Smooth muscle cell (in vitro differentiated cells): ENCODE measurements at regions not wholly inside any gene's neighbourhood (a gene's known extent, or its start where the extent isn't known, plus 50 kb on each side); places are given as distances from the start of the nearest gene placed in this dataset.

Experiments
- DNase-seq: peaks from one replicate; lab custom pipeline; 2025; ENCODE audit not compliant: unreplicated experiment; lab: John Stamatoyannopoulos, UW
- H2AFZ ChIP-seq: fragments of 200-600 bp; sonication (generic); 2 replicates; pipeline ENCODE4 v1.6.0; 2016; ENCODE audit warnings: antibody characterized with exemption, low read depth, mild to moderate bottlenecking
- H3F3A ChIP-seq: fragments of 200-600 bp; sonication (generic); 2 replicates; pipeline ENCODE4 v1.6.0; 2017; ENCODE audit warnings: antibody characterized with exemption, low read depth
- H3K27ac ChIP-seq: fragments of 200-600 bp; sonication (generic); 2 replicates; pipeline ENCODE4 v1.5.1; 2016; ENCODE audit warnings: low read depth, mild to moderate bottlenecking
- H3K27me3 ChIP-seq: fragments of 200-600 bp; sonication (generic); 2 replicates; pipeline ENCODE4 v1.6.1; 2016; ENCODE audit warnings: low read depth, mild to moderate bottlenecking
- H3K36me3 ChIP-seq: fragments of 200-600 bp; sonication (generic); 2 replicates; pipeline ENCODE4 v1.5.1; 2016; ENCODE audit warnings: low read depth
- H3K4me1 ChIP-seq: fragments of 200-600 bp; sonication (generic); 2 replicates; pipeline ENCODE4 v1.5.1; 2016; ENCODE audit warnings: low read depth
- H3K4me2 ChIP-seq: fragments of 200-600 bp; sonication (generic); 2 replicates; pipeline ENCODE4 v1.6.0; 2016; ENCODE audit warnings: mild to moderate bottlenecking
- H3K4me3 ChIP-seq: fragments of 200-600 bp; sonication (generic); 2 replicates; pipeline ENCODE4 v1.5.1; 2016; ENCODE audit warnings: mild to moderate bottlenecking
- H3K79me2 ChIP-seq: fragments of 200-600 bp; sonication (generic); 2 replicates; pipeline ENCODE4 v1.6.0; 2016; ENCODE audit warnings: low read depth, mild to moderate bottlenecking
- H3K9ac ChIP-seq: fragments of 200-600 bp; sonication (generic); 2 replicates; pipeline ENCODE4 v1.6.0; 2016; ENCODE audit warnings: low read depth
- H3K9me3 ChIP-seq: fragments of 200-600 bp; sonication (generic); replicated peaks from 2 replicates; pipeline ENCODE4 v1.5.1; 2016; ENCODE audit warnings: low read depth
- H4K20me1 ChIP-seq: fragments of 200-600 bp; sonication (generic); 2 replicates; pipeline ENCODE4 v1.6.0; 2016; ENCODE audit warnings: low read depth
- WGBS: methylation state at CpG from one replicate; pipeline ENCODE4 v1.1.7; 2016; ENCODE audit warnings: low lambda C conversion rate; 5-methylcytosine and 5-hydroxymethylcytosine counted together
- TF ChIP-seq, protein P1 (sequence below): fragments of 200-600 bp; sonication (generic); IDR thresholded peaks from 2 replicates; pipeline ENCODE4 v1.5.1; 2017; ENCODE audit warnings: borderline replicate concordance, mild to moderate bottlenecking, antibody characterized with exemption; ENCODE audit not compliant: insufficient read depth, poor library complexity, severe bottlenecking

DNA sequence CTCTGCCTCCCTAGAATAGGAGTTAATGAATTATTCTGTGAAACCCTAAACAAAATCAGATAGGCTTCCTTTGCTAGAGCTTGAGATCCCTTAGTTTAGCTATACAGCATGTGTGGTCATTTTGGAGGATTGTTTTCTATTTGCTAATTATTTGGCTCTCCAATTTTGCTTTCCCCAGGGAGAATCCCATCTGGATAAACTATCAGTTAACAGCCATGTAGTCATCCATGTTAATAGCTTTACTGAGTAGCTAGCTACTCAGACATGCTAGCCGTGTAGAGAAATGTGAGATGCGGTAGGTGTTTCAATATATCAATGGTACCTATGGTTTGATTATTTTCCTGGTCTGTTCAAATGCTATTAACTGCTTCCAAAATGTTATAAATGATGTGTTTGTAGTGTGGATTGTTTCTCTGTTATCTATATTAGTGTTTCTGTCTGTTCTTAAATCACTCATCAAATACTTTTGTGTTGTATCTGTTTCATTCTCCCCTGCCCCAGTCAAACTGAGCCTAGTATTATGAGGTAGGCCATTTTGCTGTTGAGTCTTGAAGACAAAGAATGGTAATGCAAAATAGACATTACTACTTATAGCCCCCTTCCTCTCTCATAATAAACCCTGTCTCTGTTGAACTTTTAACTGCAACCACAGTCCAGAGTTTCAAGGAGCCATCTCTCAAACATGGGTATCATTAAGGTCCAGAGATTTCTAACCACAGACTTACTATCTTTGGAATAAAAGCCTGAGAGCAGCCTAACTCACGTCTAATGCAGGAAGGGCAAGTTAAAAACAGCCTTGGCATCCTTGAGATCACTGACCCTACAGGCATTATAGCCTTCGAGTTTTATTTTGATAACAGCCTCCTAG is 56.1 kb upstream of the GRAMD1B start:
- Histone ChIP-seq H3K4me1 (peaks cover 4% of the 10 kb centered on the region), H2AFZ (no peak overlapping the region)
- 74% methylated on average over 4 of the region's 4 CpGs for WGBS

DNA sequence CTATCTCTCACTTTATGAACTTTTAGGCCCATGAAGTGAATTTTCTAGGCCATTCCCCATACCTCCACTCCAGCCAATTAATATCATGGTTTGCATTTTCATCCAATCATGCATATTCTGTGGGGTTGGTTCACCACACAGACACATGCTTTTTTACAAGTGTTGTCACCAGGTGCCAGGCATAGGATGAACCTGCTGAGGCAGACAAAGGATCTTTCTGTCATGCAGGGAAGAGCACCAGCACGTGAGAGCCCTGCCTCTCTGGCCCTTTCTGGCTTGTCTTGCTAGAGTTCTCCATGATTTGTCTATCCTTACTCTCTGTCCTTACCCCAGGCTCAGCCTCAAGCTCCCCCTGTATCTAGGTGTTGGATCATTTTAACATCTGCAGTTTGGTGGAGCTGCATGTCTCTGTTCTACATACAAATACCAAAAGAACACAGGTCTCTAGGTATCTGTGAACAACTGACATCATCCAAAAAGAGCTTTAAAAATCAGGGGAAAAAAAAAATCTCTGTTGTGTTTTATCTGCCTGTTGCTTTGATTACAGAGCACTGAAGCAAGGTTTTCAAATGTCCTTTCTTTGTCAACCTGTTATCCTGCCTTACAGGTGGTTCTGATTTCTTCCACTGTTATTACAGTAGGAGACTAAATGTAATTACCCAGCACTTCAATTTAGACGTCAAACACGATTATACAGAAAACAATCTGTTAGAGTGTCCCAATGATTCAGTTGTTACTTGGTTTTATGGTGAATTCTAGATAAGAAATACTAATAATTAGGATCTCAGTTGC is 58.4 kb upstream of the GRAMD1B start:
- H3K27ac ChIP-seq, result no peak overlapping the region
- TF ChIP-seq, protein P1, sequence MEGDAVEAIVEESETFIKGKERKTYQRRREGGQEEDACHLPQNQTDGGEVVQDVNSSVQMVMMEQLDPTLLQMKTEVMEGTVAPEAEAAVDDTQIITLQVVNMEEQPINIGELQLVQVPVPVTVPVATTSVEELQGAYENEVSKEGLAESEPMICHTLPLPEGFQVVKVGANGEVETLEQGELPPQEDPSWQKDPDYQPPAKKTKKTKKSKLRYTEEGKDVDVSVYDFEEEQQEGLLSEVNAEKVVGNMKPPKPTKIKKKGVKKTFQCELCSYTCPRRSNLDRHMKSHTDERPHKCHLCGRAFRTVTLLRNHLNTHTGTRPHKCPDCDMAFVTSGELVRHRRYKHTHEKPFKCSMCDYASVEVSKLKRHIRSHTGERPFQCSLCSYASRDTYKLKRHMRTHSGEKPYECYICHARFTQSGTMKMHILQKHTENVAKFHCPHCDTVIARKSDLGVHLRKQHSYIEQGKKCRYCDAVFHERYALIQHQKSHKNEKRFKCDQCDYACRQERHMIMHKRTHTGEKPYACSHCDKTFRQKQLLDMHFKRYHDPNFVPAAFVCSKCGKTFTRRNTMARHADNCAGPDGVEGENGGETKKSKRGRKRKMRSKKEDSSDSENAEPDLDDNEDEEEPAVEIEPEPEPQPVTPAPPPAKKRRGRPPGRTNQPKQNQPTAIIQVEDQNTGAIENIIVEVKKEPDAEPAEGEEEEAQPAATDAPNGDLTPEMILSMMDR, result no peak
- H3K4me3 ChIP-seq, result no peak overlapping the region
- H3K79me2 ChIP-seq, result no peaks in the 10 kb centered on the region
- no peak overlapping the region for H3K9ac ChIP-seq
- no peak overlapping the region for H3K4me2 ChIP-seq
- H2AFZ ChIP-seq, result no peak overlapping the region
- H4K20me1 ChIP-seq, result no peaks in the 10 kb centered on the region
- H3F3A ChIP-seq, result no peaks in the 10 kb centered on the region
- DNase-seq, result no peak
- H3K4me1 ChIP-seq, result no peaks in the 10 kb centered on the region
- H3K36me3 ChIP-seq, result no peaks in the 10 kb centered on the region
- H3K9me3 ChIP-seq, result no peaks in the 10 kb centered on the region
- H3K27me3 ChIP-seq, result no peaks in the 10 kb centered on the region
- WGBS, result 68% methylated on average over 3 of the region's 3 CpGs

More for the DNA sequence above, 56.1 kb upstream of the GRAMD1B start:
- Histone ChIP-seq H3K4me3 (no peak overlapping the region), H3K27ac (no peak overlapping the region), H3K27me3 (no peaks in the 10 kb centered on the region), H3K79me2 (no peaks in the 10 kb centered on the region), H3K9me3 (no peaks in the 10 kb centered on the region), H3F3A (no peaks in the 10 kb centered on the region), H3K9ac (no peak overlapping the region), H3K36me3 (no peaks in the 10 kb centered on the region), H4K20me1 (no peaks in the 10 kb centered on the region), H3K4me2 (no peak overlapping the region)
- TF ChIP-seq, protein P1, result no peak
- no peak for DNase-seq

DNA sequence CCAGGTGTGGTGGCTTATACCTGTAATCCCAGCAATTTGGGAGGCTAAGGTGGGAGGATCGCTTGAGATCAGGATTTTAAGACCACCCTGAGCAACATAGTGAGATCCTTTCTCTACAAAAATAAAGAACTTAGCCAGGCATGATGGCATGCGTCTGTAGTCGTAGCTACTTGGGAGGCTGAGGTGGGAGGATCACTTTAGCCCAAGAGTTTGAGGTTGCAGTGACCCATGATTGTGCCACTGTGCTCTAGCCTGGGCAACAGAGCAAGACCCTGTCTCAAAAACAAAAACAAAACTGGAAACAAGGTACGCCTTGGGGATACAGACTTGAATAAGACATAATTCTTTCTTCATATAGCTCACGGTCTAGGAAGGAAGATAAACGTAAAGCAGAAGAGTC is 63.1 kb upstream of the GRAMD1B start:
- Histone ChIP-seq H3K79me2 (no peaks in the 10 kb centered on the region), H3K4me1 (peaks cover 15% of the 10 kb centered on the region), H3K4me3 (no peak overlapping the region), H3K36me3 (no peaks in the 10 kb centered on the region), H3F3A (no peaks in the 10 kb centered on the region), H3K9me3 (no peaks in the 10 kb centered on the region), H3K4me2 (no peak overlapping the region), H3K27ac (no peak overlapping the region), H3K27me3 (peaks cover 9% of the 10 kb centered on the region), H3K9ac (no peak overlapping the region), H4K20me1 (no peaks in the 10 kb centered on the region), H2AFZ (no peak overlapping the region)
- 96% methylated on average over 6 of the region's 6 CpGs for WGBS
- DNase-seq, result no peak
- TF ChIP-seq, protein P1, result no peak
